ENCODE measurements at regions not wholly inside any gene's neighbourhood (a gene's known extent, or its start where the extent isn't known, plus 50 kb on each side); places are given as distances from the start of the nearest gene placed in this dataset.

DNA sequence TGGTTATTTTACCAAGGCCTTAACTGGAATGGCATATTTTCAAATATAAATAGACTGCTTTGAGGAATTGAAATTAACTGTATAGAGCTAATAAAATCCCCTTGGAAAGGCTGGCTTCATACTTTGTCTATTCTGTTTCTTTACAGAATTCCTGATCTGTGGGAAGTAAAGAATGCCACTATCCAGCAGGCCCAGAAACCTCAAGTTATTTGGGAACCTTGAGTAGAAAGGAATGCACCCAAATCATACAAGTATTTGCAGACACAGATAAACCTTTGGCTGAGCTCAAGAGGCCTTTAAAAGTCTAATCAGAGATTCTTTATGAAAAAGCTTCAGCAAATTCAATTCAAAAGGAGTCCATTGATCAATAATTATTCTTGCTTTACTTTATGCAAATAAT, 975.7 kb upstream of the PABPC4L start:
- no peak for TF ChIP-seq FOXM1 (IDR thresholded peaks at IDR 0.05; ENCODE audit: borderline replicate concordance, low read depth)
- TF ChIP-seq TEAD4 (IDR thresholded peaks at IDR 0.05) = no peak
- no peak for TF ChIP-seq CEBPB (IDR thresholded peaks at IDR 0.05)
- no peak for TF ChIP-seq TCF12 (IDR thresholded peaks at IDR 0.05; ENCODE audit: low read depth)
- TF ChIP-seq EP300 (IDR thresholded peaks at IDR 0.05; ENCODE audit: borderline replicate concordance) = no peak
- TF ChIP-seq, protein P1, sequence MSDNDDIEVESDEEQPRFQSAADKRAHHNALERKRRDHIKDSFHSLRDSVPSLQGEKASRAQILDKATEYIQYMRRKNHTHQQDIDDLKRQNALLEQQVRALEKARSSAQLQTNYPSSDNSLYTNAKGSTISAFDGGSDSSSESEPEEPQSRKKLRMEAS (IDR thresholded peaks at IDR 0.05) = no peak
- TF ChIP-seq CREB1 (IDR thresholded peaks at IDR 0.05; ENCODE audit: low read depth) = no peak
- no peak for TF ChIP-seq YY1 (IDR thresholded peaks at IDR 0.05; ENCODE audit: low read depth)

DNA sequence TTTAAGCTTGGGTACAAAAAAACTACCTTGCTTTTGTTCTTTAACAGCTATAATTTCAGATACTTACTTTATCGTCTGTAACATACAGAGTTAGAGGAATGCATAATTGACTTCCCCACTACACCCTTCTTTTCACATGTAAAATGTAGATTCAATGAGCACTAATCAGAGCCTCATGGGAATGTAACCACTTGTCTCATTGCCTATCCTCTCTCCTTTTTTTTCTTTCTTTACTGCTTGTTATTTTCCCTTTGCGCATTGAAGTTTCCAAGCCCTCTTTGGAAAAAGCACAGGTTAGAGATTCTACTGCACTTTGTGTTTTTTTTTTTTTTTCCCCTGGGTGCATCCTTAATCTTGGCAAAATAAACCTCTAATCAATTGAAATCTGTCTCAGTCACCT, 965.1 kb upstream of the PABPC4L start:
- TF ChIP-seq YY1 (IDR thresholded peaks at IDR 0.05; ENCODE audit: low read depth) (no peak), TEAD4 (IDR thresholded peaks at IDR 0.05) (no peak), TAF1 (IDR thresholded peaks at IDR 0.05; ENCODE audit: low read depth) (no peak), USF1 (IDR thresholded peaks at IDR 0.05) (no peak), TCF12 (IDR thresholded peaks at IDR 0.05; ENCODE audit: low read depth) (no peak), EGR1 (IDR thresholded peaks at IDR 0.05) (no peak), CEBPB (IDR thresholded peaks at IDR 0.05) (no peak), RAD21 (IDR thresholded peaks at IDR 0.05; ENCODE audit: low read depth) (no peak), FOXM1 (IDR thresholded peaks at IDR 0.05; ENCODE audit: borderline replicate concordance, low read depth) (no peak), ZBTB7A (IDR thresholded peaks at IDR 0.05; ENCODE audit: low read depth) (no peak), CREB1 (IDR thresholded peaks at IDR 0.05; ENCODE audit: low read depth) (no peak), EP300 (IDR thresholded peaks at IDR 0.05; ENCODE audit: borderline replicate concordance) (no peak), NFIC (IDR thresholded peaks at IDR 0.05) (no peak)
- TF ChIP-seq, protein P1 (IDR thresholded peaks at IDR 0.05) = no peak
- TF ChIP-seq, protein P2, sequence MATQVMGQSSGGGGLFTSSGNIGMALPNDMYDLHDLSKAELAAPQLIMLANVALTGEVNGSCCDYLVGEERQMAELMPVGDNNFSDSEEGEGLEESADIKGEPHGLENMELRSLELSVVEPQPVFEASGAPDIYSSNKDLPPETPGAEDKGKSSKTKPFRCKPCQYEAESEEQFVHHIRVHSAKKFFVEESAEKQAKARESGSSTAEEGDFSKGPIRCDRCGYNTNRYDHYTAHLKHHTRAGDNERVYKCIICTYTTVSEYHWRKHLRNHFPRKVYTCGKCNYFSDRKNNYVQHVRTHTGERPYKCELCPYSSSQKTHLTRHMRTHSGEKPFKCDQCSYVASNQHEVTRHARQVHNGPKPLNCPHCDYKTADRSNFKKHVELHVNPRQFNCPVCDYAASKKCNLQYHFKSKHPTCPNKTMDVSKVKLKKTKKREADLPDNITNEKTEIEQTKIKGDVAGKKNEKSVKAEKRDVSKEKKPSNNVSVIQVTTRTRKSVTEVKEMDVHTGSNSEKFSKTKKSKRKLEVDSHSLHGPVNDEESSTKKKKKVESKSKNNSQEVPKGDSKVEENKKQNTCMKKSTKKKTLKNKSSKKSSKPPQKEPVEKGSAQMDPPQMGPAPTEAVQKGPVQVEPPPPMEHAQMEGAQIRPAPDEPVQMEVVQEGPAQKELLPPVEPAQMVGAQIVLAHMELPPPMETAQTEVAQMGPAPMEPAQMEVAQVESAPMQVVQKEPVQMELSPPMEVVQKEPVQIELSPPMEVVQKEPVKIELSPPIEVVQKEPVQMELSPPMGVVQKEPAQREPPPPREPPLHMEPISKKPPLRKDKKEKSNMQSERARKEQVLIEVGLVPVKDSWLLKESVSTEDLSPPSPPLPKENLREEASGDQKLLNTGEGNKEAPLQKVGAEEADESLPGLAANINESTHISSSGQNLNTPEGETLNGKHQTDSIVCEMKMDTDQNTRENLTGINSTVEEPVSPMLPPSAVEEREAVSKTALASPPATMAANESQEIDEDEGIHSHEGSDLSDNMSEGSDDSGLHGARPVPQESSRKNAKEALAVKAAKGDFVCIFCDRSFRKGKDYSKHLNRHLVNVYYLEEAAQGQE (IDR thresholded peaks at IDR 0.05; ENCODE audit: low read depth) = no peak

DNA sequence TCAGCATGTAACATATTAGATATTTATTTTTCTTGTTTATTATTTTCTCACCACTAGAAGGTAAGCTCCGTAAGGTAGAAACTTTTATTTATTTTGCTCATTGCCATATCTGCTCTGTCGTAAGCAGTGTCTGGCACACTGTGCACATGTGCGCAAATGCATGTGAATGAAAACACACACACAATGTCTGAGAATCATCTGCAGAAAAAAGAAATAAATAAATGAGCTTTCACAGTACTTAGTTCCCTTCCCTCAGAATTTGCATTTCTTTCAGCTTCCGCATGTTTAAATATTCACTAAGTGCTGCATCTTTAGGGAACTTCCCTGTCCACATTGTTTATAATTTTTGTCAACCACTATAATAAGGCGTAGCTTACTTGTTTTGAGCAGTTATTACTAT, 963.0 kb upstream of the PABPC4L start:
- TF ChIP-seq TAF1 (IDR thresholded peaks at IDR 0.05; ENCODE audit: low read depth) (no peak), TCF12 (IDR thresholded peaks at IDR 0.05; ENCODE audit: low read depth) (no peak), CEBPB (IDR thresholded peaks at IDR 0.05) (no peak), NFIC (IDR thresholded peaks at IDR 0.05) (no peak)

- no peak for TF ChIP-seq NFIC (IDR thresholded peaks at IDR 0.05)
- TF ChIP-seq YY1 (IDR thresholded peaks at IDR 0.05; ENCODE audit: low read depth) = no peak
- TF ChIP-seq FOXM1 (IDR thresholded peaks at IDR 0.05; ENCODE audit: borderline replicate concordance, low read depth) = no peak
- TF ChIP-seq RAD21 (IDR thresholded peaks at IDR 0.05; ENCODE audit: low read depth) = no peak
- TF ChIP-seq, protein P1 (IDR thresholded peaks at IDR 0.05) = no peak
- no peak for TF ChIP-seq TAF1 (IDR thresholded peaks at IDR 0.05; ENCODE audit: low read depth)
- TF ChIP-seq TCF12 (IDR thresholded peaks at IDR 0.05; ENCODE audit: low read depth) = no peak
- no peak for TF ChIP-seq TEAD4 (IDR thresholded peaks at IDR 0.05)
- TF ChIP-seq CEBPB (IDR thresholded peaks at IDR 0.05) = no peak
Measured at GRCh38 chr4:135144498-135144897, 942.9 kb upstream of the PABPC4L start.

DNA sequence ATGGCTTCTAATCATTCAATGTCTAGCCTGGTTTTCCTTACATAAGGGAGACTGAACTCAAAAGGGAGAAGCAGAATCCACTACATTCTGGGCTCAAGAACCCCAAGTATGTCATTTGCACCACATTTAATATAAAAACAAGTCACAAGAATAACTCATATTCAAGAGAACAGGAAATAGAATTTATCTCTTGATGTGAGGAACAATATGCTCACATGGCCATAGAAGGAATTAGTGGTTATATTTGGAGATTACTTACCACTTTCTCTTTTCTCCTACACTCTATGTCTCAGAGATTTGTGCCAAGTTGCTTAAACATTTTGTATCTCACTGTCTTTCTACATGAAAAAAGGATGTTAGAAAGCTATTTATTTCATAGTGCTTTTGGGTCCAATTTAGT, 922.6 kb upstream of the PABPC4L start:
- TF ChIP-seq EGR1 (IDR thresholded peaks at IDR 0.05) = no peak
- TF ChIP-seq TEAD4 (IDR thresholded peaks at IDR 0.05) = no peak
- no peak for TF ChIP-seq ZBTB7A (IDR thresholded peaks at IDR 0.05; ENCODE audit: low read depth)
- TF ChIP-seq FOXM1 (IDR thresholded peaks at IDR 0.05; ENCODE audit: borderline replicate concordance, low read depth) = no peak
- no peak for TF ChIP-seq TAF1 (IDR thresholded peaks at IDR 0.05; ENCODE audit: low read depth)
- no peak for TF ChIP-seq CREB1 (IDR thresholded peaks at IDR 0.05; ENCODE audit: low read depth)
- no peak for TF ChIP-seq TCF12 (IDR thresholded peaks at IDR 0.05; ENCODE audit: low read depth)
- no peak for TF ChIP-seq RAD21 (IDR thresholded peaks at IDR 0.05; ENCODE audit: low read depth)
- TF ChIP-seq CEBPB (IDR thresholded peaks at IDR 0.05) = no peak
- no peak for TF ChIP-seq YY1 (IDR thresholded peaks at IDR 0.05; ENCODE audit: low read depth)
- no peak for TF ChIP-seq USF1 (IDR thresholded peaks at IDR 0.05)
- TF ChIP-seq, protein P2 (IDR thresholded peaks at IDR 0.05; ENCODE audit: low read depth) = no peak
- TF ChIP-seq EP300 (IDR thresholded peaks at IDR 0.05; ENCODE audit: borderline replicate concordance) = no peak
- TF ChIP-seq, protein P1 (IDR thresholded peaks at IDR 0.05) = no peak
- TF ChIP-seq NFIC (IDR thresholded peaks at IDR 0.05) = no peak

DNA sequence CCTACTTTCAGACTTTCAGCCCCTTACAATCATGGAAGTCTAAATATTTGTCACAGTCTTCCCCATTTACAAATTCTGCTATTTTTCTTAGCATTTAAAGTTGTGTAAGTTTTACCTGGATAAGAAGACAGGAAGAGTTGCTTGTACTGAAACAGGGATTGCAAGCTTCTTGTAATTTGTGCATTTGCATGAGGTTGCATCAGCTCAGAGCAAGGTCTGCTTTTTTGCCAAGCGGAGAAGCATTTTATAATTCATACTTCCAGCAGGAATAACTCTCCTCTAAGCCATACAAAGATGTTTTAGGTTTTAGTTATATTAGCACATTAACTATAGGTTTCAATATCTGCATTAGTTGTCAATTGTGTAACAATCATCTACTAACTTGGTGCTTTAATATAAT, 922.0 kb upstream of the PABPC4L start:
- TF ChIP-seq TEAD4 (IDR thresholded peaks at IDR 0.05) (no peak), RAD21 (IDR thresholded peaks at IDR 0.05; ENCODE audit: low read depth) (no peak)
